HFFc6 (cell line): ENCODE measurements at regions not wholly inside any gene's neighbourhood (a gene's known extent, or its start where the extent isn't known, plus 50 kb on each side); places are given as distances from the start of the nearest gene placed in this dataset.

Source experiments
- DNase-seq: peaks from one replicate; pipeline ENCODE4 v3.0.0-alpha.2; 2018
- H3K27ac Mint-ChIP-seq: 2 replicates; pipeline ENCODE4 v1.8.0; 2020; ENCODE audit warnings: mild to moderate bottlenecking, mixed read lengths
- H3K27me3 Mint-ChIP-seq: 2 replicates; pipeline ENCODE4 v1.8.0; 2021; ENCODE audit warnings: mild to moderate bottlenecking, moderate library complexity, mixed read lengths; ENCODE audit not compliant: insufficient read depth
- H3K36me3 Mint-ChIP-seq: 2 replicates; pipeline ENCODE4 v1.8.0; 2021; ENCODE audit warnings: low read depth, mixed read lengths
- H3K4me1 Mint-ChIP-seq: 2 replicates; pipeline ENCODE4 v1.8.0; 2020; ENCODE audit warnings: low read depth, mixed read lengths
- H3K4me3 Mint-ChIP-seq: 2 replicates; pipeline ENCODE4 v1.8.0; 2020; ENCODE audit warnings: mild to moderate bottlenecking, moderate library complexity, mixed read lengths
- H3K9me3 Mint-ChIP-seq: 2 replicates; pipeline ENCODE4 v1.8.0; 2020; ENCODE audit warnings: mild to moderate bottlenecking, mixed read lengths
- TF ChIP-seq, protein P1 (sequence below): fragments of 200-600 bp; sonication (generic); IDR thresholded peaks from 2 replicates; pipeline ENCODE4 v1.5.0; 2021; ENCODE audit warnings: antibody characterized with exemption, mild to moderate bottlenecking

DNA sequence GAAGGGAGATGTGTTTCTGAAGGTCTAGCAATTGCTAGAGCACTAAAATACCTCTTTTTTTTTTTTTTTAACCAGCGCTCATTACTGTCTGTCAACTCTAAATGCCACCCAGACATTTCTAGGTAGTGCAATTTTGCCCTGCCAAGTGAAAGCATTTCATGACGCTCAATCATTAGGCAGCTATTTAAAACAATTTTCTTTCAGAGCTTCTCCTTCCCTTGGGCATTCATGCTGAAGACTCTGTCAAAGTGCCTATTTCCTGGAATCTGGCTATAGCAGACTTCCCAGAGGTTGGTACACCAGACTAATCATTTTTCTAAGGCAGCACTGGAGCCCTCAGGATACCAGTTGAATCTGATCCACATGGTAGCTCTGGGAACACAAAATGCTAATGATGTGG is 97.0 kb upstream of the ANKRD55 start:
- DNase-seq = no peak
- Mint-ChIP-seq H3K36me3 (no peaks in the 10 kb centered on the region), H3K27me3 (peaks cover 7% of the 10 kb centered on the region), H3K9me3 (no peaks in the 10 kb centered on the region; the same call in none of the 2 replicates), H3K27ac (no peak overlapping the region), H3K4me3 (no peak overlapping the region), H3K4me1 (peaks cover 15% of the 10 kb centered on the region)
- TF ChIP-seq, protein P1, sequence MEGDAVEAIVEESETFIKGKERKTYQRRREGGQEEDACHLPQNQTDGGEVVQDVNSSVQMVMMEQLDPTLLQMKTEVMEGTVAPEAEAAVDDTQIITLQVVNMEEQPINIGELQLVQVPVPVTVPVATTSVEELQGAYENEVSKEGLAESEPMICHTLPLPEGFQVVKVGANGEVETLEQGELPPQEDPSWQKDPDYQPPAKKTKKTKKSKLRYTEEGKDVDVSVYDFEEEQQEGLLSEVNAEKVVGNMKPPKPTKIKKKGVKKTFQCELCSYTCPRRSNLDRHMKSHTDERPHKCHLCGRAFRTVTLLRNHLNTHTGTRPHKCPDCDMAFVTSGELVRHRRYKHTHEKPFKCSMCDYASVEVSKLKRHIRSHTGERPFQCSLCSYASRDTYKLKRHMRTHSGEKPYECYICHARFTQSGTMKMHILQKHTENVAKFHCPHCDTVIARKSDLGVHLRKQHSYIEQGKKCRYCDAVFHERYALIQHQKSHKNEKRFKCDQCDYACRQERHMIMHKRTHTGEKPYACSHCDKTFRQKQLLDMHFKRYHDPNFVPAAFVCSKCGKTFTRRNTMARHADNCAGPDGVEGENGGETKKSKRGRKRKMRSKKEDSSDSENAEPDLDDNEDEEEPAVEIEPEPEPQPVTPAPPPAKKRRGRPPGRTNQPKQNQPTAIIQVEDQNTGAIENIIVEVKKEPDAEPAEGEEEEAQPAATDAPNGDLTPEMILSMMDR = no peak

DNA sequence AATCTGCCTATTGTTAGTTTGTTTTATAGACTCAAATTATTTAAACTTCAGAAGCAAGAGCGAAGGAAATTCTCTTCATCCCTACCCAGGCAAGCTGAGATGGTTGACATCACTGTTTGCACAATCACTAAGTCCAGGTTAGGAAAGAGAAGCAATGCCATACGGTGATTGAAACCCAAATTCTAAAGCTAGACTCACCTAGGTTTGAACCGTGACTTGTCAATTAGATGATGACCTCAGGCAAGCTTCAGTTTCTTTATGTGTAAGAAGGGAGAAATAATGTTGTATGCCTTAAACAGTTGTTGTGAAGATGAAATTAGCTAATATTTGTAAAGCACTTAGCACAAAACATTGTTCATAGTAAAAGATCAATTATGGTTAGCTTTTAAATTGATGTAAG is 96.5 kb upstream of the ANKRD55 start:
- DNase-seq = no peak
- Mint-ChIP-seq H3K4me1 (peaks cover 15% of the 10 kb centered on the region), H3K4me3 (no peak overlapping the region), H3K9me3 (no peaks in the 10 kb centered on the region; the same call in 1 of the 2 replicates), H3K27me3 (peaks cover 10% of the 10 kb centered on the region), H3K27ac (no peak overlapping the region), H3K36me3 (no peaks in the 10 kb centered on the region)
- TF ChIP-seq, protein P1 = no peak

DNA sequence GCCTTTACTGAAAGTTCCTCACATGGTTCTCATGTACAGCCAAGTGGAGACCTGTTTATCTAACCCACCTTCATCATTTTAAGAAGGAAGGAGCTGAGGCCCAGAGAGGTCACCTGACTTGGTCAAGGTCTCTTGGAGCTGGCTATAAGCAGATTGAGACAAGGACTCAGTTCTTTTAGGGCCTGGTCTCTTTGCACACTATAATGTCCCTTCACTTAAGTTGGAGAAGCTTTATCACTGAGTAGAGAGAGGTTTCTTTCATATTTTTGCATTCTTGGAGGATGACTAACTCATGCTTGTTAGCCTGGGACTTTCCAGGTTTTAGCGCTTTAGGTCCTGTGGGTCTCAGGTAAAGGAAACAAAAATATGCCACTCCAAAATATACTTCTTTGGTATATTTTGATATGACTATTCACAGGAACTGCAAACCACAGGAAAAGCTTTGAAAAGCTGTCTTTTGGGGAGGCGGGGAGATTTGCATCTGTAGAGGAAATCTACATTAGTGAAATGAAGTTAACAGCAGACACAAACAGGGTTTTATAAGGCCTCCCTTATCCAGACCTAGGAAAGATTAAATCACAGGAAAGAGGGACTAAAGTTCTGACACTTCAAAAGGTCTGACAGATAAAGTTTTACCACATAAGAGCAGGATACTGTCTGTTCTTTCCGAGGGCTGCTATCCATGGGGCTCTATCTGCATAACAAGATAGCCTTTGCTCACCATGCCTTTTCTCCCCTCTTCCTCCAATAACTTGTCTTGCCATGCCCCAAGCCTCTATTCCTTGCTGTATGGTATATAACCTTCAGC is 95.8 kb upstream of the ANKRD55 start:
- no peak for DNase-seq
- Mint-ChIP-seq H3K4me1 (peaks cover 15% of the 10 kb centered on the region), H3K27me3 (peaks cover 10% of the 10 kb centered on the region), H3K9me3 (no peaks in the 10 kb centered on the region; the same call in 1 of the 2 replicates), H3K36me3 (no peaks in the 10 kb centered on the region), H3K4me3 (no peak overlapping the region), H3K27ac (no peak overlapping the region)
- TF ChIP-seq, protein P1 = no peak

DNA sequence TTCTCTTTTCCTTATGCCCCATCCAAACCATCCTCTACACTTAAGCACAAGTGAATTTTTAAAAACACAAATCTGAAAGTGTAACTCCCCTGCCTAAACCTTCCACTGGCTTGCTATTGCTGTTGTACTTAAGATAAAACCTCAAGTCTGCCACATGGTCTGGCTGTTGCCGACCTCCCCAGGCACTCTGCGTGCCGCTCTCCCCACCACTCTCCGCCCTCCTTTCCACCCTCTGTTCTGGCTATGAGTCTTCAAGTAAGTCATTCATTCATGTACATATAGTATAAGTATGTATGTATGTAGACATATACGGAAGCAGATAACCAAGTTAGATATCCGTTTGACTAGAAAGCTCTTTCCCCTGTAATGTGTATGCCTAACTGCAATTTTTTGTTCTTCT is 94.7 kb upstream of the ANKRD55 start:
- Mint-ChIP-seq H3K27ac (no peak overlapping the region), H3K4me3 (no peak overlapping the region), H3K36me3 (no peaks in the 10 kb centered on the region), H3K27me3 (peaks cover 10% of the 10 kb centered on the region), H3K9me3 (no peaks in the 10 kb centered on the region), H3K4me1 (peaks cover 22% of the 10 kb centered on the region)
- TF ChIP-seq, protein P1 = no peak
- DNase-seq = no peak

DNA sequence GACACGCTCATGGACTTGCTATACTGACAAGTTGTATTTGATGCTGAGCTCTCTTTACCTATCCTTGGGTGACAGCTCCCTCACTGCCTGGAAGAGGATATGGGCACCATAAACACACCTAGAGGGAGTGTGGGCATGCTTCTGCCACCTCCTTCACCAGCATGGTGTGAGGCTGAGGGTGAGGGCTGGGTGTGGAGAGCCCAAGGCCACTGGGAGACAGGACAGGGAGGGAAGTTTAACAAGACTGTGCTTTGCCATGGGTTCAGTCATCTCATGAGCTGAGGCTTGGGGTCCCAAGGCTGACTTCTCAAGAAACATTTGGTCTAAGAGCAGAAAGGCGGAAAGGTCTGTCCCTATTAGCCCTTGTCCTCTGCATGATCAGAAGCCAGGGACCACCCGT is 93.6 kb upstream of the ANKRD55 start:
- Mint-ChIP-seq H3K4me3 (no peak overlapping the region), H3K27me3 (peaks cover 11% of the 10 kb centered on the region), H3K36me3 (no peaks in the 10 kb centered on the region), H3K27ac (no peak overlapping the region), H3K9me3 (no peaks in the 10 kb centered on the region), H3K4me1 (peaks cover 17% of the 10 kb centered on the region)
- TF ChIP-seq, protein P1 = no peak
- no peak for DNase-seq
